Stomach (tissue), 8 donors: ENCODE measurements at regions not wholly inside any gene's neighbourhood (a gene's known extent, or its start where the extent isn't known, plus 50 kb on each side); places are given as distances from the start of the nearest gene placed in this dataset.

ENCODE experiments used
- DNase-seq, 2 donors: peaks; one replicate each; pipeline versions ENCODE4 v3.0.0 to v3.0.0-alpha.2; 2013 to 2019
- H3K27ac ChIP-seq, 5 donors: fragments of 200-600 bp in 4 of 5; sonication (generic) in 4 of 5; one replicate each; pipeline ENCODE4 v1.5.1; 2013 to 2019; ENCODE audit warnings: mild to moderate bottlenecking in 1 of 5, moderate library complexity in 1 of 5
- H3K27me3 ChIP-seq, 3 donors: fragments of 200-600 bp; sonication (generic); one replicate each; pipeline ENCODE4 v1.5.1; 2017 to 2019; ENCODE audit warnings: mixed run types in 1 of 3
- H3K36me3 ChIP-seq, 4 donors: fragments of 200-600 bp; sonication (generic); 1 replicate in 3 of 4; 2 replicates in 1 of 4; pipeline ENCODE4 v1.5.1; 2016 to 2019
- H3K4me1 ChIP-seq, 4 donors: fragments of 200-600 bp; sonication (generic); one replicate each; pipeline ENCODE4 v1.5.1; 2016 to 2019
- H3K4me3 ChIP-seq, 4 donors: fragments of 200-600 bp; sonication (generic) in 3 of 4; one replicate each; pipeline ENCODE4 v1.5.1; 2016 to 2019; ENCODE audit warnings: mild to moderate bottlenecking in 1 of 4
- H3K9me3 ChIP-seq, 4 donors: fragments of 200-600 bp; sonication (generic); one replicate each; pipeline ENCODE4 v1.5.1; 2016 to 2019
- CTCF ChIP-seq, 7 experiments: fragments of 450-650 bp in 4 of 7; fragments of 200-600 bp in 3 of 7; sonication (generic) in 3 of 7; IDR thresholded peaks; one replicate each; pipeline ENCODE4 v1.5.1; 2016 to 2019; ENCODE audit warnings: antibody characterized with exemption in 7 of 7, control low read depth in 2 of 7, mild to moderate bottlenecking in 1 of 7
- EP300 ChIP-seq: sonication (generic); formaldehyde crosslinking; IDR thresholded peaks from one replicate; pipeline ENCODE4 v1.6.1; 2017; ENCODE audit warnings: antibody characterized with exemption
- POLR2A ChIP-seq, 4 donors: fragments of 450-650 bp; IDR thresholded peaks; one replicate each; pipeline ENCODE4 v1.6.1; 2016; ENCODE audit warnings: antibody characterized with exemption in 4 of 4, control low read depth in 2 of 4, mild to moderate bottlenecking in 1 of 4, moderate library complexity in 1 of 4
- POLR2AphosphoS5 ChIP-seq, 3 donors: sonication (generic); formaldehyde crosslinking; IDR thresholded peaks; one replicate each; pipeline ENCODE4 v1.6.1; 2016; ENCODE audit warnings: antibody characterized with exemption in 3 of 3
- WGBS, 5 donors: extraction: QIAGEN DNeasy Blood & Tissue Kit in 3 of 5; methylation state at CpG; one replicate each; pipeline versions ENCODE4 v1.1.5 to v1.1.7; 2013 to 2018; 5-methylcytosine and 5-hydroxymethylcytosine counted together
- intact Hi-C: fragments of 100-400 bp; cut with DNase I; formaldehyde crosslinking; loops from one replicate; pipeline ENCODE4 v1.15.1; 2023; ENCODE audit warnings: low total_unique reads
- donor health status: healthy with polysubstance abuse.
- donor health status: Bipolar disorder and iron deficiency.
- donor health status: healthy.

- intact Hi-C loops, result no loop called here
- Histone ChIP-seq H3K27ac (no peak overlapping the region), H3K27me3 (no peaks in the 10 kb centered on the region), H3K9me3 (no peaks in the 10 kb centered on the region), H3K4me3 (no peak overlapping the region), H3K4me1 (no peaks in the 10 kb centered on the region), H3K36me3 (no peaks in the 10 kb centered on the region)
- TF ChIP-seq POLR2A (IDR thresholded peaks at IDR 0.05) (no peak), POLR2AphosphoS5 (IDR thresholded peaks at IDR 0.05) (no peak), EP300 (no peak), CTCF (IDR thresholded peaks at IDR 0.05) (no peak)
- no peak for DNase-seq
These were observed 289.4 kb upstream of the ESRRG start for GRCh38 chr1:217012659-217013058.

GRCh38 chr1:217011097-217011496, 287.9 kb upstream of the ESRRG start:
- Histone ChIP-seq H3K4me3 (no peak overlapping the region), H3K27me3 (no peaks in the 10 kb centered on the region), H3K27ac (no peak overlapping the region), H3K36me3 (no peaks in the 10 kb centered on the region), H3K9me3 (no peaks in the 10 kb centered on the region), H3K4me1 (no peaks in the 10 kb centered on the region)
- no peak for TF ChIP-seq CTCF (IDR thresholded peaks at IDR 0.05)
- intact Hi-C loops, result no loop called here
- DNase-seq, result no peak
- WGBS, 5 donors, result 86 to 100% (median 95%) methylated on average over 1 of the region's 1 CpG

- no peak for DNase-seq
- WGBS, 5 donors, result 87 to 94% (median 92%) methylated on average over 2 of the region's 2 CpGs
- H3K36me3 ChIP-seq, result no peaks in the 10 kb centered on the region
- no peak overlapping the region for H3K27ac ChIP-seq
- no peaks in the 10 kb centered on the region for H3K27me3 ChIP-seq
- H3K9me3 ChIP-seq, result no peaks in the 10 kb centered on the region
- no peaks in the 10 kb centered on the region for H3K4me1 ChIP-seq
- H3K4me3 ChIP-seq, result no peak overlapping the region
- no peak for TF ChIP-seq POLR2AphosphoS5 (IDR thresholded peaks at IDR 0.05)
- no peak for TF ChIP-seq POLR2A (IDR thresholded peaks at IDR 0.05)
- no peak for TF ChIP-seq CTCF (IDR thresholded peaks at IDR 0.05)
- no peak for TF ChIP-seq EP300
- intact Hi-C loops, result no loop called here
These were observed 287.0 kb upstream of the ESRRG start for GRCh38 chr1:217010253-217010652.

- Histone ChIP-seq H3K4me3 (no peak overlapping the region), H3K36me3 (no peaks in the 10 kb centered on the region), H3K27me3 (no peaks in the 10 kb centered on the region), H3K4me1 (no peaks in the 10 kb centered on the region), H3K27ac (no peak overlapping the region), H3K9me3 (no peaks in the 10 kb centered on the region)
- intact Hi-C loops, result no loop called here
- DNase-seq, result no peak
- TF ChIP-seq POLR2A (IDR thresholded peaks at IDR 0.05), result no peak
- no peak for TF ChIP-seq EP300
- TF ChIP-seq CTCF (IDR thresholded peaks at IDR 0.05), result no peak
- TF ChIP-seq POLR2AphosphoS5 (IDR thresholded peaks at IDR 0.05), result no peak
- 28 to 49% (median 38%) methylated on average over 1 of the region's 1 CpG for WGBS, 5 donors
These were observed 286.1 kb upstream of the ESRRG start for GRCh38 chr1:217009376-217009775.
